IPS-NIHi11 (cell line): ENCODE measurements at regions not wholly inside any gene's neighbourhood (a gene's known extent, or its start where the extent isn't known, plus 50 kb on each side); places are given as distances from the start of the nearest gene placed in this dataset.

Experiments used
- DNase-seq: peaks from one replicate; pipeline ENCODE4 v3.0.0; 2012; ENCODE audit warnings: mixed read lengths, low spot score

- DNase-seq: no peak
Measured at GRCh38 chr16:51321251-51321650, 170.2 kb upstream of the SALL1 start.

DNA sequence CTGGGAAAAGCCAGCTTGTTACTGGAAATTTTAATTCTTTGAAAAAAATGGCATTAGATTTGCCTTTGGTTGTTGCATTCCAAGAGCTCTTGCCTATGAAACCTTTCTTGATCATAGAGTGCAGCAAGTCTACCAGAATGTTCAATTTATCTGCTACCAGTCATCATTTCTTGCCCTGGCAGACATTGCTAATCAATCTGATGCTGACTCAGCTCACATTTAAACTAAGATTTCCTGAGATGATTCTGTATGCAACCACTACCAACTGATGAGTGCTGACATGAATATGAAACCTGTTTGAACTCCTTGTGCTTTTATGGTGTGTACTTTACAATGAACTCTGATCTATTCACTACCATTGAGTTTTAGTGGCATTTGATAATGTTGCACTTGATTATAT, 166.5 kb upstream of the SALL1 start:
- no peak for DNase-seq

GRCh38 chr16:51313198-51313597, 162.1 kb upstream of the SALL1 start:
- no peak for DNase-seq

- DNase-seq: no peak
Measured at GRCh38 chr16:51312363-51313150, 161.5 kb upstream of the SALL1 start.

GRCh38 chr16:51310159-51310558, 159.1 kb upstream of the SALL1 start:
- no peak for DNase-seq

- no peak for DNase-seq
Measured at GRCh38 chr16:51306886-51307595, 156.0 kb upstream of the SALL1 start.

GRCh38 chr16:51306116-51306515, 155.0 kb upstream of the SALL1 start:
- DNase-seq: no peak

DNA sequence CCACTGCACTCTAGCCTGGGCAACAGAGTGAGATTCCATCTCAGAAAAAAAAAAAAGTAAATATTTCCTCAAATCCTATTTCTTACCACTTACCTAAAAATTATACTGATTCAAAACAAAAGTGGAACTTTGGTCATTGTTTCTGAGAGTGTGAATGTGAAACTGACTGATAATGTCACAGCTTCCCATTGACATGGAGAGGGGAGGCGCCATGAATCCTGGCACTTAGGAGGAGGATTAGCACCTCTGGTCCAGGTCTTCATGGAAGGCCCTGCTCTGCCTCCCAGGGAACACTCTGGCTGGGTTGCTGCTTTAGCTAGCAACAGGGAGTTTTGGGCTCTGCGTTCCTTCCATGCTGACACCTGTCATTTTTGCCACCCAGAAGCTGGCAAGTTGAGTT, 154.3 kb upstream of the SALL1 start:
- no peak for DNase-seq

- DNase-seq: no peak
Measured at GRCh38 chr16:51302042-51302441, 151.0 kb upstream of the SALL1 start.

DNA sequence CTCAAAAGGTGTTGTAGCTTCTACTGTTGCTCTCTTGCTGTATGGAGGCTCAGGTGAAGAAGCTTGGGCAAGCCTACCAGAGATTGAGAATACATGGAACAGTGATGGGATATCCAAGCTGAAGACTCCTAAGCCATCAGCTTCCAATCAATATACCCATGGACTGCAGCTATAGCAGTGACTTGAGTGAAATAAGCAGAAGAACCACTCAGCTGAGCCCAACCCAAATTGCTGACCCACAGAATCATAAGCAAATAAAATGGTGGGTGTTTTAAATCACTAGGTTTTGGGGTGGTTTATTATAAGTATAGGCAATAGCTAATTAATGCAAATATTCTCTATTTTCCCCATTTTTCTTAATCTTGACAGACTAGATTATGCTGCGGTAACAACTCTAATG, 147.7 kb upstream of the SALL1 start:
- no peak for DNase-seq

DNA sequence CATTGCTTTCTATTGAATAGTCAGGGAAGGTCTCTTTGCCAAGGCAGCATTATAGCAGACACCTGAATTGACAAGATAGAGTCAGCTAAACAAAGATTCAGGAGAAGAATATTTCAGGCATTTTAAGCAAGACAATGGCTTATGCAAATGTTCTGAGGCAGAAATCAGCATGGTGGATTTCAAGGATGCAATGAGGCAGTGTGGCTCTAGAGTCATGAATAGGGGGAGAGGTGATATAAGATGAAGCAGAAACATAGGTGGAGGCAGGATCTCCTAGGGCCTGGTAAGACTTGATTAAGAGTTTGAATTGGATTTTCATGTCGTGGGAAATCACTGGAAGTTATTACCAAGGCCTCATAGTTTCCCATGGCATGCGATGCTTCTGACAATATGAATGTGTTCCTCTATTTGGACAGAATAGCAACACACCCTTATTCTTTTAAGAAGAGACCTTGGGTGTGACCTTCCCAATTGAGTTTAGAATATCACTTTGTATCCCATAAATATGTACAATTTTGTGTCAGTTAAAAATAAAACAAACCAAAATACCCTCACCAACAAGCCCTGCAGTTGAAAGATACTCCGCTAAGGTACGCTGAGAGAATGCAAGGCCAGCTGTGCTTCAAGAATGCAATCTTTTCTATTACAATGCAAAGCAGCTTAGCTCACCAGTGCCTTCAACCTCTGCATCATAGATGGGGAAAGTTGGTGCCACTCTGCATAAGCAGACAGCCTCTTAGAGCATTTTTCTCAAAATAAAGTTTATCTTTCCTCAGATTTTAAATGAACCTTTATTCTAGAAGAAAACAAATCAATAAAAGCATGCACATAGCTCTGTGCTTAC, 139.6 kb upstream of the SALL1 start:
- peak; percentile 34 for DNase-seq

DNA sequence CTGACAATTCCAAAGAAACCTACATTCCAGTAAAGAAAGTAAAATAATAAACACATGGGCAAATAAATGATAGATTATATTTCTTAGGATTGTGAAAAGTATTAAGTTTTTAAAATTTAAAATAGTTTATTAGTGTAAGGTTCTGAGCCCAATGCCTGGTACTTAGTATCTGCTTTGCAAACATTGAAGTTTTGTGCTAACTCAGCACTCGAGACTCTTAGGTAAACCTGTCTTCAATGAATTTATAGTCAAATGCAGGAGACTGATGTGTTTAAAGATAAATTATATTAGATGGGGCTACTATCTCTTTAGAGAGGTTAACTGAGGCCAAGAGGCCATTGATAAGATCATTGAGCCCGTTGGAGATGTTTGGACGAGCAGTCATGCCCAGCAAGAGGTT, 138.3 kb upstream of the SALL1 start:
- no peak for DNase-seq

GRCh38 chr16:51287121-51287755, 136.2 kb upstream of the SALL1 start:
- DNase-seq: no peak

GRCh38 chr16:51286272-51286671, 135.2 kb upstream of the SALL1 start:
- DNase-seq: no peak

DNA sequence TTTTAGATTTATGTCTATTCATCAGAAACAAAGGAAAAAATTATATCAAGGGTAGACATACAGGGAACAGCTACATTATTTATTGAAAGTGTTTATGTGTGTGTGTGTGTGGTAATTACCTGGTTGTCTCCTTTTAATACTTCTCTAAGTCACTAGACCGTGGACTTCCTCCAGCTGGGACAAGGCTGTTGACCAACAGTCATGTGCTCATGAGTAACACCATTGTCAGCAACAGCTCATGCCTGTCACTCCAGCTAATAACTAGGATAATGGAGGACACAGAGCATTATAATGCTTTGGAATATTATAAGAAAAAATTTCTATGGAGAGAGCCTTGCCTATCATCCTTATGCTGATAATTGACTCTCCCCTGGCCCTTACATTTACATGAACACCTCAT, 125.3 kb upstream of the SALL1 start:
- DNase-seq: no peak

- DNase-seq: no peak
Measured at GRCh38 chr16:51272420-51272819, 121.3 kb upstream of the SALL1 start.

DNA sequence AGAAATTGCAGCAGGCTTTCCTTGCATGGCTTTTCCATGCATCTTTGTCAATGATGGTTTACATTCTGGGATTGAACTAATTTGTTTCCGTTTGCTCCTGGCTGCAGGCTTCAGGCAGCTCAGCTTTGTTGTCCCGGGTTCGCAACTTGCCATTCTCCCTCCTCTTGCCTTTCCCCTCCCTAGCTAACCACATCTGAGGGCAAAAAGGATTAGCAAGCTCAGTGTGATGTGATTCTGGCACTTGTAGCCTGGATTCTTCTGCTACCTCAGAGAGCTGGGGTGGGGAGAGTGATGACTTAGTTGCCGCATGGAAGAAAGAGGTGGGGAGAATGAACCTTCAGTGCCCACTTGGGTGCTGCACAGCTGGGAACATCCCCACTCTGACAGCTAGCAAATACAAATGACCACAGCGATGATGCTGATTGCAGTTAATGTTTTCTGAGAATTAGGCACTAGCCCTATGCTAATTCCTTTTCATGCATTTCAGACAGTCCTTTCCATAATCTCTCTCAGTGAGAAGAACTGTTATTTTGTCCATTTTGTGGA, 120.2 kb upstream of the SALL1 start:
- DNase-seq: no peak

- no peak for DNase-seq
Measured at GRCh38 chr16:51268237-51268636, 117.2 kb upstream of the SALL1 start.

DNA sequence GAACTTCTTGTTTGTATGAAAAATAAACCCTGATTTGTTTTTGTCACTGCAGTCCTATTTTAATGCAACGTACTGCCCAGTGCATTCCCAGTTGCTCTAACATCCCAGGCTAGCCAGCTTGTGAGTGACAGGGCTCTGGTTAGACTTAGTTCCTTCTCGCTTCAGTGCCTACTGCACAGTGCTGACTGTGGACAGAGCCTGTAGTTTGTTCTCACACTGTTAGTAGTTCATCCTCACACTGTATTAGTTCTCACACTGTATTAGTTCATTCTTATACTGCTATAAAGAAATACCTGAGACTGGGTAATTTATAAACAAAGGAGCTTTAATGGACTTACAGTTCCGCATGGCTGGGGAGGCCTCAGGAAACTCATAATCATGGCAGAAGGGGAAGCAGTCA, 116.6 kb upstream of the SALL1 start:
- DNase-seq: no peak

GRCh38 chr16:51262428-51262827, 111.4 kb upstream of the SALL1 start:
- no peak for DNase-seq

DNA sequence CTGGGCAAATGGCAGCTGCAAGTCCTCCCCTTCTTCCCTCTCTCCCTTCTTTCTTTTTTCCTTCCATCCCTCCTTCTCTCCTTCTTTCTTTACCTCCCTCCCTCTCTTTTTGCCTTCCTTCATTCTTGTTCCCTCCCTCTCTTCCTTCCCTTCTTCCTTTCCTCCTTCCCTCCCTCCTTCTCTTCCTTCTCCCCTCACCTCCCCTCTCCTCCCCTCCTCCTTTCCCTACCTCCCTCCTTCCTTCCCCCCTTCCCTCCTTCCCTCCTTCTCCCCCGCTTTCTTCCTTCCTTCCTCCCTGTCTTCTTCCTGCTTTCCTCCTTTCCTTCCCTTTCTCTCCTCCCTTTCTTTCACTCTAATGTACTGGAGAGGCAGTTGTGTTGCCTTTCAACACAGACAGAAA, 110.8 kb upstream of the SALL1 start:
- no peak for DNase-seq

DNA sequence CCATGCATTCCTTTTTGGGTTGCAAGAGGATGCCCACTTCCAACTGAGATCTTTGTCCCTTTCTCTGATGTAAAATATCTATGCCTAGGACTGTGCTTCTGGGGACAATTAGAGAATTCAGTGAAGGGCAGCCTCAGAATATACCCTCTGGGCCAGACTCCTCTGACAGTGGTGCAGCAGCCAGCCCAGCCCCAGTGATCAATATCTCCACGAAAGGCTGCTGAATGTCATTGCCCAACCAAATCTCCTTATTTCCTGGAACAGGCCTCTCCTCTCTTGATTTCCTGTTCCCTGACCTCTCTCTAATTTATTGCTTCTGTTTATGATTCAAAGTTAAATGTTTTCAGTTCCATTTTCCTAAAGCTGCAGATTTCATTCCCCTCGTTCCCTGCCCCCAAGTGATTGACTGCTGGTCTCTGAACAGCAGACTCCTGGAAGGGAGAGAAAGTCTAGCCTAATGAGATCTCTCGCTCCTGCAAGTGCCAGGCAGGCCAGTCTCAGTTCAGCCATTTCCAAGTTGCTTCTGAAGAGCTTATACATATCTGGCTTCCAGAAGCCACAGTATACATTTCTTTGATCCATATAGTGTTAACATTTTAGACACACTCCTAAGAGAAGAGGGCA, 104.4 kb upstream of the SALL1 start:
- no peak for DNase-seq
